NCI-H82 treated with DMSO at 0.1 percent for 48 hours (cell line): ENCODE measurements at regions not wholly inside any gene's neighbourhood (a gene's known extent, or its start where the extent isn't known, plus 50 kb on each side); places are given as distances from the start of the nearest gene placed in this dataset.
A peak's percentile ranks its signal among the peaks of the same experiment; 100 is the strongest.

Experiments used
- DNase-seq: peaks from one replicate; lab custom pipeline; 2025; ENCODE audit not compliant: unreplicated experiment; lab: John Stamatoyannopoulos, UW

- DNase-seq: no peak
Measured at GRCh38 chr13:73599232-73600128, 534.7 kb downstream of the KLF12 start.

DNA sequence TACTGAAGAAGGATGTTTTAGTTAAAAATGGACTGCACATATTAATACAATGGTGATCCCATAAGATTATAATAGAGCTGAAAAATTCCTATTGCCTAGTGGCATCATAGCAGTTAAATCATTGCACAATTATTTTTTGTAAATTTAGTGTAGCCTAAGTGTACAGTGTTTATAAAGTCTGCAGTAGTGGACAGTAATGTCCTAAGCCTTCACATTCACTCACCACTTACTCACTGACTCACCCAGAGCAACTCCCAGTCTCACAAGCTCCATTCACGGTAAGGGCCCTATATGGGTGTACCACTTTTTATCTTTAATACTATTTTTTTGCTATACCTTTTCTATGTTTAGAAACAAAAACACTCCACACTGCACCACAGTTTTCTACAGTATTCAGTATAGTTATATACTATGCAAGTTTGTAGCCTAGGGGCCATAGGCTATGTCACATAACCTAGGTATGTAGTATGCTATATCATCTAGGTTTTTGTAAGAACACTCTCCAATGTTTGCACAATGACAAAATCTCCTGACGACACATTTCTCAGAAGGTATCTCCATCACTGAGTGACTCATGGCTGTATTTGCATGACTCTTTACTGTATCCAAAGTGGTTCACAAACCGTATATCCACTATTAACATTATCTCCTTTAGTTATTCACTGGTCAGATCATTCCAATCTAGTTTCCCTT lies 536.0 kb downstream of the KLF12 start:
- no peak for DNase-seq

GRCh38 chr13:73596382-73596781 lies 537.6 kb downstream of the KLF5 start:
- DNase-seq: peak; percentile 85

DNA sequence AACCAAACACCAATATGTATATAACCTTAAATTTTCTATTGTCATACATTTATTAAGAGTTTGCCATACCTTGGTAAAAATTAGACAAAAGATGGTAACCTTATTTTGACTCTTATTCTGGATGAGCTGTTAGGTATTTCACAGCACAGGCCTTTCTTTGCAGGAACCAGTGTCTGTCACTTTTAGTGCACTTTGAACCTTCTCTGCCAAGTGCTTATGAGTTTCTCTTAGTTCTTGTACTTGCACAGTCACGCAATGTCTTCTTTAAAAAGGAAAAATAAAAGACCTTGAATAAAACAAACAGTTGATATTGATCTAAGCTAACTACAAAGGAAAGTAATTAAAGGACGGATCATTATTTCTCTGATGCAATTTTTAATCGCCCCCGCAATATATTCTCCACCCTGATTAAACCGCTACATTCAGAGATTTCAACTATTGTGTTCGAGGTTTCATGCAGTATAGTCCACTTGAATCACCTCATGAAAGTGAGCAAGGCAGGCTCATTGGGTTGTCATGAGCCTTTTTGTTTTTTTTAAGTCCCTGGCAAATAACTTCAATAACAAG lies 534.5 kb downstream of the KLF5 start:
- no peak for DNase-seq

- DNase-seq: no peak
Measured at GRCh38 chr13:73591861-73592260, 533.1 kb downstream of the KLF5 start.

DNA sequence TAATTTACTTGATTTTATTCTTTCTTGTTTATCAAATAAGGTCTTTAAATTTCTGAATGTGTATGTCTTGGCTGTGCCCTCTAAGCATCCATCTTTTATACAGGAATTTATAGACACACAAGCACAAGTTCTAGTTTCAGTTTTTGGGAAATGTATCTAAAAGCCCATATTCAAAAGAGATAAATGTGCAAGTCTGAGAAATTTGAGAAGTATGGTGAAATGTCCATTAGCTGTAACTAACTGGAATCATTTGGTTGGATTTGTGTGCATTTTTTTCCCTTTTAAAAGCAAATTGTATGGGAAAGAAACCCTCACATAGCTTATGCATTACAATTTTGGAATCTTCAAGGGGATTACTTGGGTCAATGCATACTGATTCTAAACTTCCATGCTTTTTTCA lies 532.0 kb downstream of the KLF5 start:
- no peak for DNase-seq

- DNase-seq: no peak
Measured at GRCh38 chr13:73585236-73585635, 526.4 kb downstream of the KLF5 start.

- DNase-seq: no peak
Measured at GRCh38 chr13:73583331-73583730, 524.5 kb downstream of the KLF5 start.

DNA sequence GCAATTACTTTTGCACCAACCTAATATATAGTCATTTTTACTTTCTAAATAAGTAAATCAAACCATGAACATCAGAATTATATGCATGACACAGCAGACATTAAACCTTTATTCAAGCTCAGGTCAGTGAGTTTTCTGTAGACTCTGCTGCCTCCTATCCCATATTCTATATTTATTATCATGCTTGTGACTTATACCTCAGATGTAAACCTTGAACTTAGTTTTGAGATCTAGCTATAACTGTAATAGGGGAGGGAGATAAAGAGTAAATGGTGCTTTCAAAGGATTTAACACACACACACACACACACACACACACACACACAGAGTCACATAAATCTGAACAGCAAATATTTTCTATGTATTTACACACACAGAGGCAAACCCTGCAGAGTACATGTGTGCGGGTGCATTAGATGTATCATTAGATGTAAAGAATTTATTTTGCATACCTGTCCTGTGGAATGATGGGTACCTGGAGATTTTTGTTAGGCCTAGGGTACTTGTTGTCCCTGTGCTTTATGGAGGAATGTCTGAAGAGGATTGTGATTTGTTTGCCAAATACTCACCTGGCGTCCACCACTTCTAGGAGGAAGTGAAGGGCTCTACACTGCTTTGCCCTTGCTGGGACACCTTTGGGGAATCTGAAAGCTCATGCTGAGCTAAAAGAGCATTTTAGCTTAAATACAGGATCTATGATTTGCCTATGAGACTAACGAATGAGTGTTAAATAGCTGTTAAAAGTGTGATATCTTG lies 521.9 kb downstream of the KLF5 start:
- no peak for DNase-seq

- DNase-seq: no peak
Measured at GRCh38 chr13:73579574-73580274, 520.9 kb downstream of the KLF5 start.

GRCh38 chr13:73578251-73578875 lies 519.6 kb downstream of the KLF5 start:
- no peak for DNase-seq

GRCh38 chr13:73576291-73576690 lies 517.5 kb downstream of the KLF5 start:
- DNase-seq: no peak

- no peak for DNase-seq
Measured at GRCh38 chr13:73572824-73573223, 514.0 kb downstream of the KLF5 start.

DNA sequence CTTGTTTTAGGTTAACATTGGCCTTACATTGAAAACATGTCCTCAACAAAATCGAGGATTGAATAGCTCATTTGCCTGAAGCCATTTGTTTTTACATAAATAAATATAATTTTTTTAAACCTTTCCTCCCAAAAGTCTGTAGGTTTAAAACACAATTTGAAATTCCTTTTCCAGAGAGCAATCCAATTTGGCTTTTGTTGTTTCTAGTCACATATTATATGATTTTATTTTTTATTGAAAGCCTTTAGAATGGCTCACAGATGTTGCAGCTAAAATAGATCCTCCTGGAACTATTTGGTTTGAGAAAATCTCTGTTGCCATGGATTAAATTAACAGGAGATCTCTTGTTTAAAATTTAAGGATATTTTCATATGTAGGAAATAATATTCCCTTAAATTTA lies 512.6 kb downstream of the KLF5 start:
- no peak for DNase-seq

- no peak for DNase-seq
Measured at GRCh38 chr13:73556902-73557301, 498.1 kb downstream of the KLF5 start.

GRCh38 chr13:73556128-73556527 lies 497.3 kb downstream of the KLF5 start:
- DNase-seq: no peak

DNA sequence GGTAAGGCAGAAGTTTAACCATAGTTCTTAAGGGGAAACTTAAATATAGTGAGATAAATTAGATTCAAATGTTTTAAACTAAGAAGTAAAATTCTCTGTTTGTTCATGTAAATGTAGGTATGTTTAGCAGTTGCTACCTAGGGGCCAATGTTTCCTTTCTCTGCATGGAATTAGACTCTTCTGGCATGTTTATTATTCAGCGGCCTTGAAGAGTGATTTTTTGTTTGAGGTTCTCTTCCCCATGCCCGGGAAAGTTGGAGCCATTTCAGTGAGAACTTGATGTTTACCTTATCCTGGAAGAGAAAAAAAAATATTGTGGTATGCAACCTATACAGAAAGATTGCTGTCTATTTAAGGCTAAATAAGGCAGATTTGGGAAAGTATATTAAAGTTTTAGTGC lies 492.9 kb downstream of the KLF5 start:
- no peak for DNase-seq

DNA sequence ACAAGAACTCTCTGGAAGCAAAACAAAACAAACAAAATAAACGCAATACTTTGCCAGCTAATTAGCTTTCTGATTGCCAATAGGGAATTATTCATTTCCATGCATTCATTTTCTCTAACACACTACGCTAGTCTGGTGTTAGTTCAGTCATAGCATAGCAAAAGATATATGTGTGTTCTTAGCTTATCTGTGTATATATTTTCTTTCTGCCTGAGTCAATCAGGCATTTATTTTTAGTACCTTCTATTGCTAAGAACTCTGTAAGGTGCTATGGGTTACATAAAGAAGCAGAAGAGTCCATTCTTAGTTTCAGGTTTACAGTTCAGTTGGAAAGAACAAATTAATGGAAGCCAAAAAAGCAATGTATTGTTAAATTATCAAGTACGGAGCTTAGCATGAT lies 490.9 kb downstream of the KLF5 start:
- no peak for DNase-seq

GRCh38 chr13:73548449-73548848 lies 489.6 kb downstream of the KLF5 start:
- DNase-seq: no peak

DNA sequence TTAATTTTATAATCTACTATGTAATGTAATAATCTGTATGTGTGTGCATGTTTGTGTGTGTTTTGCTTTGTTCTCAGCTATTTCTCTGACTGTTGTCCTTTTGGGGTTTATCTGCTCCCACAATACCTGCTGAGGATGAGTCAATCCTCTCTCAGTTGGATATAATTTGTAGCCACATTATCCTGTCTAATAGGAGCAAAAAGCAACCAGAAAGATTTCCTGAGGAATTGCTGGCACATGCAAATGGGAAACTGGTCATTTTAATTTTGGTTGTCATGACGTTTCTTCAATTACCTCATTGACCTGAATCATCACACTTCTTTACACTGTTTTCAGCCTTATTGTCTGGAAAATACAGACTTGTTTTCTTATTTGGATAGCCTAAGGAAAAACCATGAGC lies 488.4 kb downstream of the KLF5 start:
- no peak for DNase-seq
